CD14-positive monocyte (primary cell): ENCODE measurements at regions not wholly inside any gene's neighbourhood (a gene's known extent, or its start where the extent isn't known, plus 50 kb on each side); places are given as distances from the start of the nearest gene placed in this dataset.

Experiments used
- DNase-seq, 3 donors: peaks; one replicate each; pipeline ENCODE4 v3.0.0-alpha.2; 2011 to 2022
- H2AFZ ChIP-seq: 2 replicates; pipeline ENCODE4 v1.6.0; 2012; ENCODE audit warnings: mild to moderate bottlenecking, low read depth, low read length, inconsistent platforms; ENCODE audit not compliant: insufficient read depth, poor library complexity, severe bottlenecking
- H3K27ac ChIP-seq, 2 donors: 1 replicate in 1 of 2; 2 replicates in 1 of 2; pipeline ENCODE4 v1.5.1; 2012 to 2013; ENCODE audit warnings: low read length in 2 of 2, control low read depth in 1 of 2, inconsistent platforms in 1 of 2, low read depth in 1 of 2, mild to moderate bottlenecking in 1 of 2
- H3K27me3 ChIP-seq, 2 donors: one replicate each; pipeline versions ENCODE4 v1.6.0 to v1.6.1; 2011 to 2013; ENCODE audit warnings: low read length in 2 of 2; ENCODE audit not compliant: control insufficient read depth in 2 of 2, insufficient read depth in 2 of 2
- H3K36me3 ChIP-seq, 2 donors: replicated peaks in 1 of 2; 1 replicate in 1 of 2; 2 replicates in 1 of 2; pipeline versions ENCODE4 v1.5.1 to v1.6.1; 2012 to 2013; ENCODE audit warnings: low read length in 2 of 2, control low read depth in 1 of 2, inconsistent platforms in 1 of 2, mild to moderate bottlenecking in 1 of 2; ENCODE audit not compliant: insufficient read depth in 2 of 2, control insufficient read depth in 1 of 2
- H3K4me1 ChIP-seq, 2 donors: 1 replicate in 1 of 2; 2 replicates in 1 of 2; pipeline versions ENCODE4 v1.5.1 to v1.6.1; 2012 to 2013; ENCODE audit warnings: low read length in 2 of 2, control low read depth in 1 of 2, inconsistent platforms in 1 of 2, mild to moderate bottlenecking in 1 of 2, moderate library complexity in 1 of 2; ENCODE audit not compliant: insufficient read depth in 2 of 2, control insufficient read depth in 1 of 2
- H3K4me2 ChIP-seq: replicated peaks from 2 replicates; pipeline ENCODE3; 2012; ENCODE audit warnings: low read length, moderate library complexity, mild to moderate bottlenecking; ENCODE audit not compliant: poor library complexity, severe bottlenecking; ENCODE audit errors: extremely low read depth
- H3K4me3 ChIP-seq, 3 experiments: fragments of 200-600 bp in 1 of 3; sonication (generic) in 1 of 3; replicated peaks in 1 of 3; 1 replicate in 2 of 3; 2 replicates in 1 of 3; pipeline ENCODE4 v1.5.1; 2011 to 2013; ENCODE audit warnings: low read length in 3 of 3, mild to moderate bottlenecking in 3 of 3, control low read depth in 2 of 3, low read depth in 2 of 3, inconsistent platforms in 1 of 3, moderate library complexity in 1 of 3
- H3K79me2 ChIP-seq: 2 replicates; pipeline ENCODE4 v1.6.0; 2012; ENCODE audit warnings: mild to moderate bottlenecking, control low read depth, inconsistent platforms, low read length, moderate library complexity; ENCODE audit not compliant: insufficient read depth
- H3K9ac ChIP-seq: 2 replicates; pipeline ENCODE4 v1.6.0; 2017; ENCODE audit warnings: low read length, mild to moderate bottlenecking; ENCODE audit not compliant: insufficient read depth, poor library complexity, severe bottlenecking
- H3K9me3 ChIP-seq, 2 donors: replicated peaks in 1 of 2; 1 replicate in 1 of 2; 2 replicates in 1 of 2; pipeline versions ENCODE4 v1.5.1 to v1.6.1; 2012 to 2013; ENCODE audit warnings: low read length in 2 of 2, control low read depth in 1 of 2; ENCODE audit not compliant: control insufficient read depth in 1 of 2, insufficient read depth in 1 of 2
- H4K20me1 ChIP-seq: 2 replicates; pipeline ENCODE4 v1.6.0; 2012; ENCODE audit warnings: mild to moderate bottlenecking, low read length, control low read depth, moderate library complexity; ENCODE audit not compliant: insufficient read depth
- H3K27ac Mint-ChIP-seq, 7 donors: one replicate each; pipeline ENCODE4 v1.8.0; 2020; ENCODE audit warnings: mild to moderate bottlenecking in 7 of 7, mixed read lengths in 7 of 7, moderate library complexity in 6 of 7, inconsistent platforms in 2 of 7
- H3K27me3 Mint-ChIP-seq, 3 donors: one replicate each; pipeline ENCODE4 v1.8.0; 2021 to 2022; ENCODE audit warnings: low read depth in 3 of 3, mild to moderate bottlenecking in 3 of 3, mixed read lengths in 3 of 3, moderate library complexity in 3 of 3, inconsistent platforms in 1 of 3
- H3K36me3 Mint-ChIP-seq, 2 donors: one replicate each; pipeline ENCODE4 v1.8.0; 2020; ENCODE audit warnings: mixed read lengths in 2 of 2, inconsistent platforms in 1 of 2, mild to moderate bottlenecking in 1 of 2
- H3K4me1 Mint-ChIP-seq: one replicate; pipeline ENCODE4 v1.8.0; 2020; ENCODE audit warnings: mild to moderate bottlenecking, mixed read lengths
- H3K4me3 Mint-ChIP-seq, 2 donors: one replicate each; pipeline ENCODE4 v1.8.0; 2020; ENCODE audit warnings: mild to moderate bottlenecking in 2 of 2, mixed read lengths in 2 of 2, moderate library complexity in 1 of 2
- H3K9me3 Mint-ChIP-seq, 7 donors: one replicate each; pipeline ENCODE4 v1.8.0; 2020 to 2022; ENCODE audit warnings: mixed read lengths in 7 of 7, mild to moderate bottlenecking in 6 of 7, moderate library complexity in 6 of 7, inconsistent platforms in 2 of 7
- WGBS: methylation state at CpG from one replicate; pipeline ENCODE4 v1.1.5; 2013; ENCODE audit warnings: missing lambda C conversion rate; ENCODE audit not compliant: insufficient coverage; 5-methylcytosine and 5-hydroxymethylcytosine counted together
- intact Hi-C, 2 donors: fragments of 100-400 bp; cut with micrococcal nuclease; formaldehyde crosslinking; loops; one replicate each; pipeline versions ENCODE4 v1.15.0 to v1.15.1; 2023
- TF ChIP-seq, protein P1 (sequence below): fragments of 200-600 bp; IDR thresholded peaks from one replicate; pipeline ENCODE4 v1.8.0; 2022; ENCODE audit warnings: antibody characterized with exemption, mild to moderate bottlenecking

- H3K9me3 ChIP-seq, result no peaks in the 10 kb centered on the region
- H3K36me3 ChIP-seq, result no peaks in the 10 kb centered on the region
- no peaks in the 10 kb centered on the region for H3K27me3 ChIP-seq
- WGBS, result 86% methylated on average over 2 of the region's 3 CpGs
- Mint-ChIP-seq H3K27ac (no peak overlapping the region), H3K36me3 (no peaks in the 10 kb centered on the region), H3K27me3 (peaks cover 0 to 2% (median 0%) of the 10 kb centered on the region in 3 donors), H3K4me1 (no peaks in the 10 kb centered on the region), H3K9me3 (peaks cover 0 to 2% (median 0%) of the 10 kb centered on the region in 7 donors), H3K4me3 (no peak overlapping the region)
- H3K4me3 ChIP-seq, result no peak overlapping the region
- no peaks in the 10 kb centered on the region for H3K79me2 ChIP-seq
- H3K9ac ChIP-seq, result no peak overlapping the region
- intact Hi-C loops, result loop anchor here in 1 of 2 donors (2.0 kb wide), 1 partner anchor 68 kb away; no protein-coding TSS in a partner anchor
- no peak overlapping the region for H3K27ac ChIP-seq
- no peaks in the 10 kb centered on the region for H4K20me1 ChIP-seq
- TF ChIP-seq, protein P1, sequence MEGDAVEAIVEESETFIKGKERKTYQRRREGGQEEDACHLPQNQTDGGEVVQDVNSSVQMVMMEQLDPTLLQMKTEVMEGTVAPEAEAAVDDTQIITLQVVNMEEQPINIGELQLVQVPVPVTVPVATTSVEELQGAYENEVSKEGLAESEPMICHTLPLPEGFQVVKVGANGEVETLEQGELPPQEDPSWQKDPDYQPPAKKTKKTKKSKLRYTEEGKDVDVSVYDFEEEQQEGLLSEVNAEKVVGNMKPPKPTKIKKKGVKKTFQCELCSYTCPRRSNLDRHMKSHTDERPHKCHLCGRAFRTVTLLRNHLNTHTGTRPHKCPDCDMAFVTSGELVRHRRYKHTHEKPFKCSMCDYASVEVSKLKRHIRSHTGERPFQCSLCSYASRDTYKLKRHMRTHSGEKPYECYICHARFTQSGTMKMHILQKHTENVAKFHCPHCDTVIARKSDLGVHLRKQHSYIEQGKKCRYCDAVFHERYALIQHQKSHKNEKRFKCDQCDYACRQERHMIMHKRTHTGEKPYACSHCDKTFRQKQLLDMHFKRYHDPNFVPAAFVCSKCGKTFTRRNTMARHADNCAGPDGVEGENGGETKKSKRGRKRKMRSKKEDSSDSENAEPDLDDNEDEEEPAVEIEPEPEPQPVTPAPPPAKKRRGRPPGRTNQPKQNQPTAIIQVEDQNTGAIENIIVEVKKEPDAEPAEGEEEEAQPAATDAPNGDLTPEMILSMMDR, result no peak
- H3K4me1 ChIP-seq, result peaks cover 7 to 9% of the 10 kb centered on the region in 2 donors
- H3K4me2 ChIP-seq, result no peak overlapping the region
- DNase-seq, result no peak
- H2AFZ ChIP-seq, result no peak overlapping the region
Observed at GRCh38 chr20:57919049-57919448, 209.2 kb upstream of the PMEPA1 start.

DNA sequence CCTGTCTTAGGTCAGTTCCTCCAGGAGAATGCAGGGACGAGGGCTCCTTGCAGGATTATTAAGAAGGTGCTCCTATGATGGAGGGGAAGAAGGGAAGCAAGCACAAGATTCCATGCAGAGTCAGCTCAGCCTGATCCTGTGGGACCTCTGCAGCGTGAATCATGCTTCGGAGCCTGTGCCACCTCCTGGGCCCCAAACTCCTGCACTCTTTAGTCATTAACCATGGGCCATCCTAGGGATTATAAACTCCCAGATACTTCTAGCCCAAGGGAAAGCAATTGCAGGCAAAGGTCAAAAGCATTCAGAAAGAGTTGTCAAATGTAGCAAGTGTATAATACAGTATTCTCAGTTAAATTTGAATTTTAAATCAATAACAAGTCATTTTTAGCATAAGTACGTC, 208.7 kb upstream of the PMEPA1 start:
- no peak overlapping the region for H3K4me3 Mint-ChIP-seq

More for the DNA sequence above, 208.7 kb upstream of the PMEPA1 start:
- DNase-seq, result no peak
- peaks cover 7 to 9% of the 10 kb centered on the region in 2 donors for H3K4me1 ChIP-seq
- WGBS, result 100% methylated on average over 1 of the region's 4 CpGs
- H3K9ac ChIP-seq, result no peak overlapping the region
- no peak overlapping the region for H3K4me2 ChIP-seq
- intact Hi-C loops, result loop anchor here in 1 of 2 donors (2.0 kb wide), 1 partner anchor 68 kb away; no protein-coding TSS in a partner anchor
- Mint-ChIP-seq H3K9me3 (peaks cover 0 to 2% (median 0%) of the 10 kb centered on the region in 7 donors), H3K27ac (no peak overlapping the region), H3K4me1 (no peaks in the 10 kb centered on the region), H3K36me3 (no peaks in the 10 kb centered on the region), H3K27me3 (peaks cover 0 to 2% (median 0%) of the 10 kb centered on the region in 3 donors)
- H3K27ac ChIP-seq, result no peak overlapping the region
- no peaks in the 10 kb centered on the region for H3K79me2 ChIP-seq
- H3K4me3 ChIP-seq, result no peak overlapping the region
- no peaks in the 10 kb centered on the region for H3K27me3 ChIP-seq
- TF ChIP-seq, protein P1, result no peak
- H3K36me3 ChIP-seq, result no peaks in the 10 kb centered on the region
- H4K20me1 ChIP-seq, result no peaks in the 10 kb centered on the region
- no peak overlapping the region for H2AFZ ChIP-seq
- no peaks in the 10 kb centered on the region for H3K9me3 ChIP-seq
